ENCODE measurements at regions not wholly inside any gene's neighbourhood (a gene's known extent, or its start where the extent isn't known, plus 50 kb on each side); places are given as distances from the start of the nearest gene placed in this dataset.

GRCh38 chr15:93880358-93880757 is 351.0 kb upstream of the MCTP2 start:
- TF ChIP-seq POLR2AphosphoS5 (IDR thresholded peaks at IDR 0.05) (no peak), CTCF (IDR thresholded peaks at IDR 0.05) (no peak)
